A673 (cell line): ENCODE measurements at regions not wholly inside any gene's neighbourhood (a gene's known extent, or its start where the extent isn't known, plus 50 kb on each side); places are given as distances from the start of the nearest gene placed in this dataset.

Experiments used
- BruUV-seq: library from RNA; stranded (reverse); fragments of 400-500 nt; replicated peaks from 2 replicates; lab custom pipeline; 2021; lab: Mats Ljungman, UMichigan
- CTCF ChIA-PET: fragments of 300-600 bp; sonication (Branson Sonifier 250); formaldehyde crosslinking; loops from one replicate; lab custom pipeline; 2022; ENCODE audit warnings: antibody characterized with exemption; lab: Charles Lee
- POLR2A ChIA-PET: fragments of 300-600 bp; sonication (Branson Sonifier 250); formaldehyde crosslinking; loops from one replicate; lab custom pipeline; 2022; ENCODE audit warnings: antibody characterized with exemption; ENCODE audit not compliant: low non-redundant PET; lab: Charles Lee
- DNase-seq: peaks from one replicate; pipeline ENCODE4 v3.0.0-alpha.2; 2015; ENCODE audit warnings: low spot score
- H3K27ac ChIP-seq: fragments of 200-600 bp; sonication (generic); 2 replicates; pipeline ENCODE4 v1.5.1; 2016; ENCODE audit warnings: mixed run types, low read depth, mild to moderate bottlenecking, mixed read lengths, antibody characterized with exemption, low read length; ENCODE audit not compliant: poor library complexity, severe bottlenecking
- H3K27me3 ChIP-seq: fragments of 200-600 bp; sonication (generic); replicated peaks from 2 replicates; pipeline ENCODE4 v1.6.1; 2017; ENCODE audit warnings: mixed run types, low read depth, mild to moderate bottlenecking, mixed read lengths, antibody characterized with exemption, low read length; ENCODE audit not compliant: insufficient read depth, poor library complexity
- H3K36me3 ChIP-seq: fragments of 200-600 bp; sonication (generic); 2 replicates; pipeline ENCODE4 v1.6.1; 2016; ENCODE audit warnings: mixed run types, mild to moderate bottlenecking, mixed read lengths, antibody characterized with exemption, low read length; ENCODE audit not compliant: insufficient read depth, poor library complexity, severe bottlenecking
- H3K4me1 ChIP-seq: fragments of 200-600 bp; sonication (generic); 2 replicates; pipeline ENCODE4 v1.6.1; 2017; ENCODE audit warnings: mixed run types, mild to moderate bottlenecking, mixed read lengths, antibody characterized with exemption, low read length; ENCODE audit not compliant: insufficient read depth, poor library complexity, severe bottlenecking
- H3K4me3 ChIP-seq: fragments of 200-600 bp; sonication (generic); 2 replicates; pipeline ENCODE4 v1.5.1; 2016; ENCODE audit warnings: low read depth, mixed run types, mild to moderate bottlenecking, mixed read lengths, low read length; ENCODE audit not compliant: poor library complexity, severe bottlenecking
- H3K9me3 ChIP-seq: fragments of 200-600 bp; sonication (generic); 2 replicates; pipeline ENCODE4 v1.6.1; 2016; ENCODE audit warnings: mixed run types, low read depth, mild to moderate bottlenecking, mixed read lengths, antibody characterized with exemption, low read length; ENCODE audit not compliant: poor library complexity, severe bottlenecking
- EZH2 ChIP-seq: fragments of 200-600 bp; sonication (generic); IDR thresholded peaks from 2 replicates; pipeline ENCODE4 v1.6.1; 2017; ENCODE audit warnings: borderline replicate concordance, low read depth, mild to moderate bottlenecking, mixed read lengths, antibody characterized with exemption, low read length; ENCODE audit not compliant: poor library complexity, severe bottlenecking
- intact Hi-C: fragments of 100-400 bp; cut with micrococcal nuclease; formaldehyde crosslinking; loops from one replicate; pipeline ENCODE4 v1.10.0; 2022; ENCODE audit not compliant: unreplicated experiment
- TF ChIP-seq, protein P1 (sequence below): fragments of 300-800, 200-600 bp; sonication (generic); conservative IDR thresholded peaks from 2 replicates; pipeline ENCODE4 v1.5.1; 2017; ENCODE audit warnings: low read depth, mild to moderate bottlenecking, antibody characterized with exemption, low read length, moderate library complexity, mixed read lengths

DNA sequence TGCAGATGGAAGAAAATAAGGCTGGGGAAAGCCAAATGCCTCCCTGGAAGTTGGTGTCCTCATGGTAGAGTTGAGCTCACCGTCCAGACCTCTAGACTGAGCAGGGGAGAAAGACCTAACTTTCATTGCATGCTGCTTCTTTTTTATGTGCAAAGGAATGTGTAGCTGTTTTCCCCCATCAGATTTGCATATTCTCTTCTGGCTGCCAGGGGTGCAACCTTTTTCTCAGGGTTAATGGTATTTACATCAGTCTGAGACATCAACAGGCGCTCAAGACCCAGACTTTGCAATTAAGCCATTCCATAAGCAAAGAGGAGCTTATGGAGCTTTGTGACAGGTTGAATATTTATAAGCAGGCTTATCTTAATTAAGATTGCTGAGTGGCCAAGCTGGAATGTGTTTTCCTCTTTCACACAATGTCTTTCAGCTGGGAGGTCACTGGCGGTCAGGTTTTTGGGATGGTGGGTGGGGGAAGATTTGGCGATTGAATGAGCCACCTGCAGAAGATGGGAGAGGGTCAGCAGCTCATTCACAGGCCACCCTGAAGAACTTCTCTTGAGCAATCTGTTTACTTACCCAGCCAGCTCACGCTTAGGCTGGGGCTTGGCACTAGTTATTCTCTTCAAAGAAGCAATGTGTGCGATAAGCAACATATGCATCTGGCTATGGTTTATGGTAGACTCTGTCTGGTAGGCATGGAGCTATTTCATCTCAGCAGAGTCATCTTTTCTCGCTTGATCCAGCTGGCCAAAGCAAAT is 88.6 kb downstream of the SCP2D1 start:
- intact Hi-C loops, result loop anchor here (5.0 kb wide), 1 partner anchor 760 kb away; no protein-coding TSS in a partner anchor
- no peak for TF ChIP-seq EZH2
- TF ChIP-seq, protein P1, sequence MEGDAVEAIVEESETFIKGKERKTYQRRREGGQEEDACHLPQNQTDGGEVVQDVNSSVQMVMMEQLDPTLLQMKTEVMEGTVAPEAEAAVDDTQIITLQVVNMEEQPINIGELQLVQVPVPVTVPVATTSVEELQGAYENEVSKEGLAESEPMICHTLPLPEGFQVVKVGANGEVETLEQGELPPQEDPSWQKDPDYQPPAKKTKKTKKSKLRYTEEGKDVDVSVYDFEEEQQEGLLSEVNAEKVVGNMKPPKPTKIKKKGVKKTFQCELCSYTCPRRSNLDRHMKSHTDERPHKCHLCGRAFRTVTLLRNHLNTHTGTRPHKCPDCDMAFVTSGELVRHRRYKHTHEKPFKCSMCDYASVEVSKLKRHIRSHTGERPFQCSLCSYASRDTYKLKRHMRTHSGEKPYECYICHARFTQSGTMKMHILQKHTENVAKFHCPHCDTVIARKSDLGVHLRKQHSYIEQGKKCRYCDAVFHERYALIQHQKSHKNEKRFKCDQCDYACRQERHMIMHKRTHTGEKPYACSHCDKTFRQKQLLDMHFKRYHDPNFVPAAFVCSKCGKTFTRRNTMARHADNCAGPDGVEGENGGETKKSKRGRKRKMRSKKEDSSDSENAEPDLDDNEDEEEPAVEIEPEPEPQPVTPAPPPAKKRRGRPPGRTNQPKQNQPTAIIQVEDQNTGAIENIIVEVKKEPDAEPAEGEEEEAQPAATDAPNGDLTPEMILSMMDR, result no peak
- Histone ChIP-seq H3K36me3 (no peaks in the 10 kb centered on the region), H3K4me1 (no peaks in the 10 kb centered on the region), H3K4me3 (no peak overlapping the region), H3K27ac (no peak overlapping the region), H3K27me3 (no peaks in the 10 kb centered on the region), H3K9me3 (no peaks in the 10 kb centered on the region)
- DNase-seq, result no peak
- ChIA-PET POLR2A (no interaction called here), CTCF (no interaction called here)
- BruUV-seq, result no TSS peak

DNA sequence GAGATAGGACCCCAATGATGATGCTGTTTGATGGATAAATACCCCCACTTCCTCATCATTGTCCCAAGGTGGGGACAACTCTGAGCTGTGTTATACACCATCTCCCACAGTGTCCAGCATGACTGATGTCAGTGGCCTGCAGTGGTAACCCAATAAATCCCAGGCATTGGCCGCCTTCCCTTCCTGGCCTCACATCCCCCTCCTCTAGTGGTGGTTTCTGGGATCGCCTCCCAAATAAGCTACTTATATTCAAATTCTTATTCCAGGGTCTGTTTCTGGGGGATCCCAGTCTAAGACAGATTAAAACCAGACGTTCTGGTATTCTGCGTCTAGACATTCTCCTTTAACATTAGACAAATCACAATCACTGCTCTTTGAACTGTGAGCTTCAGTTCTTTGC is 90.6 kb downstream of the SCP2D1 start:
- no peak overlapping the region for H3K27ac ChIP-seq
- DNase-seq, result no peak
- H3K9me3 ChIP-seq, result no peaks in the 10 kb centered on the region
- no peaks in the 10 kb centered on the region for H3K4me1 ChIP-seq
- ChIA-PET CTCF (interaction anchor here (1.1 kb wide), 1 partner anchor 272 kb away, joined by 6 read pairs; no protein-coding TSS in a partner anchor), POLR2A (no interaction called here)
- intact Hi-C loops, result loop anchor here (5.0 kb wide), 1 partner anchor 758 kb away; no protein-coding TSS in a partner anchor
- no peak for TF ChIP-seq EZH2
- TF ChIP-seq, protein P1, result no peak; the same call in 1 of the 2 replicates
- no TSS peak for BruUV-seq
- H3K4me3 ChIP-seq, result no peak overlapping the region
- no peaks in the 10 kb centered on the region for H3K36me3 ChIP-seq
- no peaks in the 10 kb centered on the region for H3K27me3 ChIP-seq

DNA sequence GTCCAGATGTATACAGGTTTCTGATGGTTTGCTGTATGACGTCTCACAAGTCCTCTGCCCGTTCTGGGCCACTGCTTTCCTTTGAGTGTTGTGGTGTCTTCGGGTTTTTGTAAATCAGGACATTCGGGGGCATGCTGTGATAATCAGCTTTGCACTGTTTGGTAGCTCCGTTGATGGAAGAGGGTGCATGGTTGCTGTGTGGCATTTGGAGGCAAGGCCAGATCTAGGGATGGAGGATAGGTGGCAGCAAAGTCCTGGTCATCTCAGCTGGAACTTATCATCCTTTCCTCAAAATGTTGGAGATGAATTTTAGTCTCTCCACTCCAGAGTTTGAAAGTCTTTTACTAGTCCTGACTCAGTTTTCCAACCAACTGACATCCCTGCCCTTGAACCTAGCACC is 91.0 kb downstream of the SCP2D1 start:
- BruUV-seq, result no TSS peak
- DNase-seq, result peak; percentile 28
- no peaks in the 10 kb centered on the region for H3K36me3 ChIP-seq
- H3K4me1 ChIP-seq, result no peaks in the 10 kb centered on the region
- ChIA-PET CTCF (interaction anchor here (1.1 kb wide), 1 partner anchor 272 kb away, joined by 6 read pairs; no protein-coding TSS in a partner anchor), POLR2A (no interaction called here)
- H3K27ac ChIP-seq, result no peak overlapping the region
- intact Hi-C loops, result loop anchor here (5.0 kb wide), 1 partner anchor 758 kb away; no protein-coding TSS in a partner anchor
- TF ChIP-seq EZH2, result no peak
- TF ChIP-seq, protein P1, result peak; percentile 39
- H3K4me3 ChIP-seq, result no peak overlapping the region
- no peaks in the 10 kb centered on the region for H3K9me3 ChIP-seq
- no peaks in the 10 kb centered on the region for H3K27me3 ChIP-seq
